Liver (tissue), 3 donors: ENCODE measurements at regions not wholly inside any gene's neighbourhood (a gene's known extent, or its start where the extent isn't known, plus 50 kb on each side); places are given as distances from the start of the nearest gene placed in this dataset.

Source experiments
- MAX ChIP-seq: IDR thresholded peaks from 2 replicates; pipeline ENCODE4 v1.6.1; 2016; ENCODE audit warnings: antibody characterized with exemption
- TAF1 ChIP-seq: conservative IDR thresholded peaks from 2 replicates; pipeline ENCODE4 v1.6.1; 2016; ENCODE audit warnings: antibody characterized with exemption, mild to moderate bottlenecking
- TF ChIP-seq, protein P1 (sequence below): IDR thresholded peaks from 2 replicates; pipeline ENCODE4 v1.6.1; 2016; ENCODE audit warnings: antibody characterized with exemption
- TF ChIP-seq, protein P2 (sequence below): fragments of 150-350 bp; IDR thresholded peaks from 2 replicates; pipeline ENCODE4 v1.5.1; 2017; ENCODE audit warnings: improper control_type of control experiment, low read depth, low read length; ENCODE audit not compliant: missing input control
- donor health status: healthy.
- donor health status: healthy.

- TF ChIP-seq MAX (no peak), TAF1 (no peak)
- TF ChIP-seq, protein P1, sequence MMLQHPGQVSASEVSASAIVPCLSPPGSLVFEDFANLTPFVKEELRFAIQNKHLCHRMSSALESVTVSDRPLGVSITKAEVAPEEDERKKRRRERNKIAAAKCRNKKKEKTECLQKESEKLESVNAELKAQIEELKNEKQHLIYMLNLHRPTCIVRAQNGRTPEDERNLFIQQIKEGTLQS, result no peak
- TF ChIP-seq, protein P2, sequence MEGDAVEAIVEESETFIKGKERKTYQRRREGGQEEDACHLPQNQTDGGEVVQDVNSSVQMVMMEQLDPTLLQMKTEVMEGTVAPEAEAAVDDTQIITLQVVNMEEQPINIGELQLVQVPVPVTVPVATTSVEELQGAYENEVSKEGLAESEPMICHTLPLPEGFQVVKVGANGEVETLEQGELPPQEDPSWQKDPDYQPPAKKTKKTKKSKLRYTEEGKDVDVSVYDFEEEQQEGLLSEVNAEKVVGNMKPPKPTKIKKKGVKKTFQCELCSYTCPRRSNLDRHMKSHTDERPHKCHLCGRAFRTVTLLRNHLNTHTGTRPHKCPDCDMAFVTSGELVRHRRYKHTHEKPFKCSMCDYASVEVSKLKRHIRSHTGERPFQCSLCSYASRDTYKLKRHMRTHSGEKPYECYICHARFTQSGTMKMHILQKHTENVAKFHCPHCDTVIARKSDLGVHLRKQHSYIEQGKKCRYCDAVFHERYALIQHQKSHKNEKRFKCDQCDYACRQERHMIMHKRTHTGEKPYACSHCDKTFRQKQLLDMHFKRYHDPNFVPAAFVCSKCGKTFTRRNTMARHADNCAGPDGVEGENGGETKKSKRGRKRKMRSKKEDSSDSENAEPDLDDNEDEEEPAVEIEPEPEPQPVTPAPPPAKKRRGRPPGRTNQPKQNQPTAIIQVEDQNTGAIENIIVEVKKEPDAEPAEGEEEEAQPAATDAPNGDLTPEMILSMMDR, result no peak
Observed at GRCh38 chrY:8064500-8064899, 1152.9 kb upstream of the AMELY start.
